Endodermal cell (in vitro differentiated cells): ENCODE measurements at regions not wholly inside any gene's neighbourhood (a gene's known extent, or its start where the extent isn't known, plus 50 kb on each side); places are given as distances from the start of the nearest gene placed in this dataset.

Source experiments
- DNase-seq: peaks from one replicate; pipeline ENCODE4 v3.0.0-alpha.2; 2017
- H3K27ac ChIP-seq: 2 replicates; pipeline ENCODE4 v1.5.1; 2013; ENCODE audit warnings: mild to moderate bottlenecking, low read depth, low read length, moderate library complexity
- H3K27me3 ChIP-seq: 2 replicates; pipeline ENCODE4 v1.6.1; 2013; ENCODE audit warnings: mild to moderate bottlenecking, low read length, moderate library complexity; ENCODE audit not compliant: insufficient read depth, control insufficient read depth, poor library complexity, severe bottlenecking
- H3K36me3 ChIP-seq: 2 replicates; pipeline ENCODE4 v1.7.0; 2013; ENCODE audit warnings: mild to moderate bottlenecking, low read length, moderate library complexity; ENCODE audit not compliant: control insufficient read depth, insufficient read depth
- H3K4me1 ChIP-seq: one replicate; pipeline ENCODE4 v1.7.0; 2013; ENCODE audit warnings: low read length; ENCODE audit not compliant: control insufficient read depth, insufficient read depth
- H3K4me3 ChIP-seq: 2 replicates; pipeline ENCODE4 v1.5.1; 2013; ENCODE audit warnings: mild to moderate bottlenecking, low read length, moderate library complexity
- H3K9ac ChIP-seq: 2 replicates; pipeline ENCODE4 v1.6.1; 2013; ENCODE audit warnings: mild to moderate bottlenecking, low read length, moderate library complexity; ENCODE audit not compliant: poor library complexity, severe bottlenecking; ENCODE audit errors: extremely low read depth
- H3K9me3 ChIP-seq: 2 replicates; pipeline ENCODE4 v1.6.1; 2013; ENCODE audit warnings: mild to moderate bottlenecking, low read length, moderate library complexity; ENCODE audit not compliant: control insufficient read depth
- H3K27ac Mint-ChIP-seq: 2 replicates; pipeline ENCODE4 v1.8.0; 2020; ENCODE audit warnings: mixed read lengths
- H3K27me3 Mint-ChIP-seq: 2 replicates; pipeline ENCODE4 v1.8.0; 2021; ENCODE audit warnings: mild to moderate bottlenecking, mixed read lengths; ENCODE audit not compliant: insufficient read depth
- H3K36me3 Mint-ChIP-seq: 2 replicates; pipeline ENCODE4 v1.8.0; 2020; ENCODE audit warnings: low read depth, mixed read lengths
- H3K4me1 Mint-ChIP-seq: 2 replicates; pipeline ENCODE4 v1.8.0; 2020; ENCODE audit warnings: mixed read lengths
- H3K4me3 Mint-ChIP-seq: 2 replicates; pipeline ENCODE4 v1.8.0; 2020; ENCODE audit warnings: mild to moderate bottlenecking, moderate library complexity, mixed read lengths
- H3K9me3 Mint-ChIP-seq: 2 replicates; pipeline ENCODE4 v1.8.0; 2020; ENCODE audit warnings: mild to moderate bottlenecking, mixed read lengths
- CTCF ChIP-seq: fragments of 200-600 bp; sonication (generic); conservative IDR thresholded peaks from 2 replicates; pipeline ENCODE4 v1.5.0; 2021; ENCODE audit warnings: antibody characterized with exemption, mild to moderate bottlenecking
- WGBS, 2 experiments: methylation state at CpG; one replicate each; pipeline versions ENCODE4 v1.1.5 to v1.1.7; 2013; ENCODE audit warnings: missing lambda C conversion rate in 2 of 2, mixed read lengths in 1 of 2; ENCODE audit not compliant: insufficient coverage in 1 of 2, insufficient read length in 1 of 2; 5-methylcytosine and 5-hydroxymethylcytosine counted together

- H3K9ac ChIP-seq, result no peak overlapping the region
- no peak overlapping the region for H3K27ac ChIP-seq
- Mint-ChIP-seq H3K9me3 (no peaks in the 10 kb centered on the region), H3K4me3 (no peak overlapping the region), H3K36me3 (no peaks in the 10 kb centered on the region), H3K27ac (no peak overlapping the region), H3K27me3 (peaks cover 5% of the 10 kb centered on the region), H3K4me1 (peaks cover 7% of the 10 kb centered on the region)
- H3K4me3 ChIP-seq, result no peak overlapping the region
- no peaks in the 10 kb centered on the region for H3K36me3 ChIP-seq
- no peak for TF ChIP-seq CTCF
- H3K27me3 ChIP-seq, result no peaks in the 10 kb centered on the region
- no peaks in the 10 kb centered on the region for H3K4me1 ChIP-seq
- WGBS, 2 experiments, result 87 to 92% methylated on average over 8 to 11 of the region's 11 CpGs
- DNase-seq, result no peak
- no peaks in the 10 kb centered on the region for H3K9me3 ChIP-seq
Observed at GRCh38 chr10:131588704-131589220, 277.2 kb upstream of the TCERG1L start.

DNA sequence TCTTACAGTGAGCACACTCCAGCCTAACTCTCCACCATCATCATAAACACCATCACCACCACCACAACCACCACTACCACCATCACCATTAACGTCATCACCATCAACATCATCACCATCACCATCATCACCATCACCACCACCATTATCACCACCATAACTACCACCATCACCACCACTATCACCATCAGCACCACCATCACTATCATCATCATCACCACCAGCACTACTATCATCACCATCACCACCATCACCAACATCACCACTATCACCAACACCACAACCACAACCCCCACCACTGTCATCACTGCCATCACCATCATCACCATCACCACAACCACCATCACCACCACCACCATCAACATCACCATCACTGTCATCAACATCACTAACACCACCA is 279.0 kb upstream of the TCERG1L start:
- H3K4me1 Mint-ChIP-seq, result no peaks in the 10 kb centered on the region
- Histone ChIP-seq H3K9ac (no peak overlapping the region), H3K27me3 (no peaks in the 10 kb centered on the region), H3K27ac (no peak overlapping the region), H3K9me3 (no peaks in the 10 kb centered on the region), H3K4me3 (no peak overlapping the region), H3K36me3 (no peaks in the 10 kb centered on the region), H3K4me1 (no peaks in the 10 kb centered on the region)
- no peaks in the 10 kb centered on the region for H3K36me3 Mint-ChIP-seq
- peaks cover 5% of the 10 kb centered on the region for H3K27me3 Mint-ChIP-seq
- no peak for DNase-seq
- no peak overlapping the region for H3K4me3 Mint-ChIP-seq
- H3K9me3 Mint-ChIP-seq, result no peaks in the 10 kb centered on the region
- no peak for TF ChIP-seq CTCF
- no peak overlapping the region for H3K27ac Mint-ChIP-seq
- 90% methylated on average over 1 of the region's 1 CpG; no CpG with 5 or more reads in 1 of the 2 experiments for WGBS, 2 experiments

GRCh38 chr10:131591936-131592335 is 280.4 kb upstream of the TCERG1L start:
- Mint-ChIP-seq H3K36me3 (no peaks in the 10 kb centered on the region), H3K9me3 (no peaks in the 10 kb centered on the region), H3K4me3 (no peak overlapping the region)

More at GRCh38 chr10:131591936-131592335, 280.4 kb upstream of the TCERG1L start:
- Histone ChIP-seq H3K27ac (no peak overlapping the region), H3K9ac (no peak overlapping the region), H3K4me1 (no peaks in the 10 kb centered on the region), H3K36me3 (no peaks in the 10 kb centered on the region), H3K27me3 (no peaks in the 10 kb centered on the region), H3K9me3 (no peaks in the 10 kb centered on the region), H3K4me3 (no peak overlapping the region)
- Mint-ChIP-seq H3K27ac (no peak overlapping the region), H3K27me3 (peaks cover 3% of the 10 kb centered on the region), H3K4me1 (no peaks in the 10 kb centered on the region)
- no peak for TF ChIP-seq CTCF
- DNase-seq, result no peak
